ENCODE measurements at regions not wholly inside any gene's neighbourhood (a gene's known extent, or its start where the extent isn't known, plus 50 kb on each side); places are given as distances from the start of the nearest gene placed in this dataset.

DNA sequence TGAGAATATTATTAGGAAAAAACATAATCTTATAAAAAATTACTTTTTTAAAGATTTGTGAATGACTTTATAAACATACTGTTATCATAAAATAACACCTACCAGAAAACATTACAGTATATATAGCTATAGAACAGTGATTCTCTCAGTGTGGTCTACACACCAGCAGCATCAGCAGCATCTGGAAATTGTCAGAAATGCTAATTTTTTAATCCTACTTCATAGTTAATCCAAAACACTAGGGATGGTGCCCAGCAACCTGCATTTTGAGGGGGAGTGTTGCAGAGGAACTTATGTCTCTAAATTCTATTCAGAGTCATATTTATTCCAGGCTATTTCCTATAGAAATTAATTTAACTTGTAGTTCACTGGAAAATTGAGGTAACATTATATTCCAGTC, 1107.8 kb downstream of the IGSF11 start:
- TF ChIP-seq, protein P1, sequence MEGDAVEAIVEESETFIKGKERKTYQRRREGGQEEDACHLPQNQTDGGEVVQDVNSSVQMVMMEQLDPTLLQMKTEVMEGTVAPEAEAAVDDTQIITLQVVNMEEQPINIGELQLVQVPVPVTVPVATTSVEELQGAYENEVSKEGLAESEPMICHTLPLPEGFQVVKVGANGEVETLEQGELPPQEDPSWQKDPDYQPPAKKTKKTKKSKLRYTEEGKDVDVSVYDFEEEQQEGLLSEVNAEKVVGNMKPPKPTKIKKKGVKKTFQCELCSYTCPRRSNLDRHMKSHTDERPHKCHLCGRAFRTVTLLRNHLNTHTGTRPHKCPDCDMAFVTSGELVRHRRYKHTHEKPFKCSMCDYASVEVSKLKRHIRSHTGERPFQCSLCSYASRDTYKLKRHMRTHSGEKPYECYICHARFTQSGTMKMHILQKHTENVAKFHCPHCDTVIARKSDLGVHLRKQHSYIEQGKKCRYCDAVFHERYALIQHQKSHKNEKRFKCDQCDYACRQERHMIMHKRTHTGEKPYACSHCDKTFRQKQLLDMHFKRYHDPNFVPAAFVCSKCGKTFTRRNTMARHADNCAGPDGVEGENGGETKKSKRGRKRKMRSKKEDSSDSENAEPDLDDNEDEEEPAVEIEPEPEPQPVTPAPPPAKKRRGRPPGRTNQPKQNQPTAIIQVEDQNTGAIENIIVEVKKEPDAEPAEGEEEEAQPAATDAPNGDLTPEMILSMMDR (IDR thresholded peaks at IDR 0.05; ENCODE audit: borderline replicate concordance), result no peak
- no peak overlapping the region for H3K4me3 ChIP-seq
- no peaks in the 10 kb centered on the region for H3K4me1 ChIP-seq
- no peaks in the 10 kb centered on the region for H3K9me3 ChIP-seq (replicated peaks)
- H3K27ac ChIP-seq (replicated peaks), result no peak overlapping the region
- intact Hi-C loops (cut with micrococcal nuclease), result no loop called here
- no peaks in the 10 kb centered on the region for H3K36me3 ChIP-seq
- H3K27me3 ChIP-seq (ENCODE audit: low read depth), result no peaks in the 10 kb centered on the region
- no peak for DNase-seq

DNA sequence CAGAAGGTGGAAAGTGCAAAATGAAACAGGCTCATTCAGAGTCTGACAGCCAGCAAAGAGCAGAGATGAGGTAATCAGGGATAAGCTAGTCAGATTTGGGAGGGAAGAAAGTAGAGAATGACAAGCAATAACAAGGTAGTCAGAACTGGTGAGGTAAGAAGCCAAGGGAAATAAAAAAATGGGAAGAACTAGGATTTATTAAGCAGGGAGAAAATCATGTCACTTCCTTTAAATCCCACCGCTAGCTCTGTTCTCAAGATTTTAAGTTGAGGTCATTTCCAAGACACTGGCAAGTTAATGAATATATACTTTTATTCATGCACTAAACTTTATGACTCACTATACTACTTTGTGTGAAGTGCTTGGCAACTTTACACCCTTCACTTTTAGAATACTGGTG, 1106.8 kb downstream of the IGSF11 start:
- H3K36me3 ChIP-seq, result no peaks in the 10 kb centered on the region
- no peak overlapping the region for H3K27ac ChIP-seq (replicated peaks)
- intact Hi-C loops (cut with micrococcal nuclease), result no loop called here
- H3K4me1 ChIP-seq, result no peaks in the 10 kb centered on the region
- DNase-seq, result no peak
- no peaks in the 10 kb centered on the region for H3K27me3 ChIP-seq (ENCODE audit: low read depth)
- TF ChIP-seq, protein P1 (IDR thresholded peaks at IDR 0.05; ENCODE audit: borderline replicate concordance), result no peak
- H3K4me3 ChIP-seq, result no peak overlapping the region
- H3K9me3 ChIP-seq (replicated peaks), result no peaks in the 10 kb centered on the region

DNA sequence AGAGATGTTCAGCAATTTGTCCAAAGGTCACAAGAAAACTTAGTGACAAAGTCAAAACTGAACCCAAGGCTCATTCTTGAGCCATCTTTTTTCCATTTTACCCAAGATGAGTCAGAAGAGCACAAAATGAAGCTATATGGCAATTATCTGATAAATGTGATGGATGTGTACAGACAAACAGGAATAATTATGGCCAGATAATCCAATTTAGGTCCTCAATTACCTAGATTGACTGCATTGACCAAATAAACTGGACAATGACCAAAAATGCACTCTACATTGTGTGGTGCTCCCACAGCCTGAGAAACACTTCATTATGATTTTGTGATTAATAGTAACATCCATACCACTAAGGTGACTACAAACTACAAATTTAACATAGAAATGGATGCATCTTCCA, 1105.8 kb downstream of the IGSF11 start:
- Histone ChIP-seq H3K27ac (replicated peaks) (no peak overlapping the region), H3K36me3 (no peaks in the 10 kb centered on the region), H3K9me3 (replicated peaks) (no peaks in the 10 kb centered on the region), H3K27me3 (ENCODE audit: low read depth) (no peaks in the 10 kb centered on the region), H3K4me3 (no peak overlapping the region), H3K4me1 (no peaks in the 10 kb centered on the region)
- TF ChIP-seq, protein P1 (IDR thresholded peaks at IDR 0.05; ENCODE audit: borderline replicate concordance), result no peak
- no peak for DNase-seq
- intact Hi-C loops (cut with micrococcal nuclease), result no loop called here

DNA sequence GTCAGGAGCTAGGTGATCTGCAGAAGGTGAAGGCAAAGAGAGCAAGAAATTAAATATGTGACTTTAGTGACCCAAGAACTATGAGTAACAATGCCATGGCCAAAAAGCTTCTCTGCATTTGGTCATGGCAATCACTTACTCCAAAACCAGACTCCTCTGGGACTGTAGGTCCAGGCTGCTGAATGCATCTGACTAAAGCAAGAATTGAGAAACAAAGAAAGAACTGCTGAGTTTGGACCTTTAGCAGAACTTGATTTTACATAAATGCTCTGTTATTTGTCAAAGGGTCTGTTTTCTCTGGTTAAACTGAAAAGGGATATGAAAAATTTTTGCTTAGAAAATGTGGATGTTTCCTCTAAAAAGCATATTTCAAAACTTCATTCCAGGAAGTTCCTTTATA, 1102.2 kb downstream of the IGSF11 start:
- no peak for DNase-seq
- Histone ChIP-seq H3K27me3 (ENCODE audit: low read depth) (no peaks in the 10 kb centered on the region), H3K9me3 (replicated peaks) (peaks cover 7% of the 10 kb centered on the region), H3K27ac (replicated peaks) (no peak overlapping the region), H3K4me1 (no peaks in the 10 kb centered on the region), H3K36me3 (no peaks in the 10 kb centered on the region), H3K4me3 (no peak overlapping the region)
- intact Hi-C loops (cut with micrococcal nuclease), result no loop called here
- TF ChIP-seq, protein P1 (IDR thresholded peaks at IDR 0.05; ENCODE audit: borderline replicate concordance), result no peak

DNA sequence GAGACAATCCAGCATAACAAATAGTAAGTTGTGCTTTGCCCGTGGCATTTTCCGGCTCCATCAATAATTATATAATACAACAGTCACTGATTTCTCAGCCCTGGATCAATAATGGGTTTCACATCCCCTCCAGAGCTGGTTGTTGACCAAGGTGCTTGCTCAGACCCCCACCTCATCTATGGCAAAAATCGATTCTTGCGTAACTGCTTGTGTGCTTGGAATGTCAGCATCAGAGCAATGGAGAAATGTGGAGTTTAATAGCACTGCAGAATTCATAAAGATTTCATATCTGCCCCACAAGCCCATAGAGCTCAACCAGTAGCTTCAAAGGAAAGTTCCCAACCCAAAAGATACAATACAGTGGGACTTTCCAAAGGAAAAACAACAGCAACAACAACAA, 1098.5 kb downstream of the IGSF11 start:
- Histone ChIP-seq H3K36me3 (no peaks in the 10 kb centered on the region), H3K9me3 (replicated peaks) (peaks cover 11% of the 10 kb centered on the region), H3K4me1 (no peaks in the 10 kb centered on the region), H3K4me3 (no peak overlapping the region), H3K27ac (replicated peaks) (no peak overlapping the region), H3K27me3 (ENCODE audit: low read depth) (no peaks in the 10 kb centered on the region)
- TF ChIP-seq, protein P1 (IDR thresholded peaks at IDR 0.05; ENCODE audit: borderline replicate concordance), result no peak
- DNase-seq, result no peak
- intact Hi-C loops (cut with micrococcal nuclease), result no loop called here

DNA sequence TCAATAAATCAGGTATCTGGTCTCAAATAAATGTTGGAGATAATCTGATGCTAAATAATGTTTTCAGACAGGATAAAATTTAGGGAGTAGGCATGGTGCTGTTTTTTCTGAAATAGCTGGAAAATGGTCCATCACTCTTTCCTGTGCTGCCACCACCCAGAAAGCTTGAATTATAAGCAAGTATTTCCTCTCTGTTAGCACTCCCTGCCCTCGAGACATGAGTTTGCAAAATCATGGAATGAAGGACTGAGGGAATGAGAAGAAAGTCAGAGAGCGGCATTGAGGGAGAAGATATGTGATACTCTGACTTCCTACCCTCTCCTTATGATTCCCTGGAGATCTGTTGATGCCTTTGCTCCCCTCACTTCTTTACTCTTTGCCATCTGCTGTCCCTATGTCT, 1095.7 kb downstream of the IGSF11 start:
- no peaks in the 10 kb centered on the region for H3K27me3 ChIP-seq (ENCODE audit: low read depth)
- no peaks in the 10 kb centered on the region for H3K36me3 ChIP-seq
- H3K4me1 ChIP-seq, result no peaks in the 10 kb centered on the region
- no peak overlapping the region for H3K27ac ChIP-seq (replicated peaks)
- intact Hi-C loops (cut with micrococcal nuclease), result no loop called here
- TF ChIP-seq, protein P1 (IDR thresholded peaks at IDR 0.05; ENCODE audit: borderline replicate concordance), result no peak
- DNase-seq, result no peak
- H3K9me3 ChIP-seq (replicated peaks), result peaks cover 11% of the 10 kb centered on the region
- H3K4me3 ChIP-seq, result no peak overlapping the region
